GM18520 (cell line): ENCODE measurements at regions not wholly inside any gene's neighbourhood (a gene's known extent, or its start where the extent isn't known, plus 50 kb on each side); places are given as distances from the start of the nearest gene placed in this dataset.
"Not testable (repeated sequence)": the region's sequence is repeated elsewhere in the genome, so short reads cannot be mapped to it uniquely, and the experiment has no call there.

ENCODE experiments used
- ATAC-seq: cut with Tn5 transposase; IDR thresholded peaks from one replicate; pipeline ENCODE4 v1.9.1; 2021; ENCODE audit not compliant: unreplicated experiment

GRCh38 chr3:157920822-157921700 is 185.2 kb downstream of the SHOX2 start:
- no peak for ATAC-seq

DNA sequence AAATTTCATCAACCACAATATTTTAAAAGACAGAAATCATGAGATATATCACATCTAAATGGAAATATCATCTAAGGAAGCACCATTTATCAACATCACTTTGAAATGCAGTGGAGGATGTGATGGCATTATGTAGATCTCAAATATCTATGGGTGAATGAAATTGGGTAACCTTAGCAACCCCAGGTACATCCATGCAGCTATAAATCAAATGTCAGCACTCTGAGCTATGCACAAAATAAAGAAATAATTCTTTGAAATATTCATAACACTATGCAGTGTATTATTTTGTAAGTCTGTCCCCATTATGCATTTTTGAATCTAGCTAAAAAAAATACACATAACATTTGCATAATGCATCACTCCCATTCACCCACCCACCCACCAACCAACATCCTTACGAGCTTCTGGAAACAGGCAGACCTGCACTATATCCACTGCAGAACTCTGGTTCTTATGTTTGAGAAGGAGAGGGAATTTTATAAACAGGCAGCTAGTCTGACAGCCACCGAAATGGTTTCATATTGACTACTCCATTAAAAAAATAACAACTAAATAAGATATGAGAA is 186.8 kb downstream of the SHOX2 start:
- no peak for ATAC-seq

DNA sequence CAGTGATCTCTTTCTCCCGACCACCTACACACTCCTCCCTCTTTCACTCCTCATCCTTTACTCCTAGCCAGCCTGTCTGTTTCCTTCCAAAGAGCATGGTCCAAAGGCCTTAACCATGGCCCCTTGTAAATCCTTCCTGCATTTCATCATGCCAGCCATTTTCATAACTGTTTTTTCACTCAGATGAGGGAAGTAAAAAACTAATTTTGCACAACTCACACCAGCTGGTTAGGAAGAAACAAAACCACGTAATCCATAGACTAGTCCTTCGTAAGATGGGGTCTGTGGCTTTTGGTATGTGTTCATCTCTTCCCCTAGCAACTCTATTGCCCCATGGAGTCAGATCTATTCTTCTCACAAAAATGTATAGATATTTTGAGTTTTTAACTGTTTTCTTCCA is 187.8 kb downstream of the SHOX2 start:
- no peak for ATAC-seq

- ATAC-seq, result no peak
These were observed 189.5 kb downstream of the SHOX2 start for GRCh38 chr3:157916672-157917071.

DNA sequence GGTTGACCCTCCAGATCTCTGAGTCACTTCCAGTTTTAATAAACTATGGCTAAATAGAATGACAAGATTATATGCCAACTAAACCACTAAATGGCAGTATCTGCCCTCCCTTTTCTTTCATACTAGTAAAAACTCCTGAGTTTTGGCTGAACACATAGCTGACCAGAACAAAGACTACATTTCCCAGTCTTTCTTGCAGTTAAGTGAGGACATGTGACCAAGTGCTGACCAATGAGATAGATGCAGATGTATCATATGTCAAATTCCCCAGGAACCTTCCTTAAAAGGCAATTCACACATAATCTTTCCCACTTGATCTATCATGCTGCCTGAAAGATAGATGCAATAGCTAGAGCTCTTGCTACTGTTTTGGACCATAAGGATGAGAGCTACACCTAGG is 191.3 kb downstream of the SHOX2 start:
- no peak for ATAC-seq

GRCh38 chr3:157913741-157914150 is 192.5 kb downstream of the SHOX2 start:
- no peak for ATAC-seq

DNA sequence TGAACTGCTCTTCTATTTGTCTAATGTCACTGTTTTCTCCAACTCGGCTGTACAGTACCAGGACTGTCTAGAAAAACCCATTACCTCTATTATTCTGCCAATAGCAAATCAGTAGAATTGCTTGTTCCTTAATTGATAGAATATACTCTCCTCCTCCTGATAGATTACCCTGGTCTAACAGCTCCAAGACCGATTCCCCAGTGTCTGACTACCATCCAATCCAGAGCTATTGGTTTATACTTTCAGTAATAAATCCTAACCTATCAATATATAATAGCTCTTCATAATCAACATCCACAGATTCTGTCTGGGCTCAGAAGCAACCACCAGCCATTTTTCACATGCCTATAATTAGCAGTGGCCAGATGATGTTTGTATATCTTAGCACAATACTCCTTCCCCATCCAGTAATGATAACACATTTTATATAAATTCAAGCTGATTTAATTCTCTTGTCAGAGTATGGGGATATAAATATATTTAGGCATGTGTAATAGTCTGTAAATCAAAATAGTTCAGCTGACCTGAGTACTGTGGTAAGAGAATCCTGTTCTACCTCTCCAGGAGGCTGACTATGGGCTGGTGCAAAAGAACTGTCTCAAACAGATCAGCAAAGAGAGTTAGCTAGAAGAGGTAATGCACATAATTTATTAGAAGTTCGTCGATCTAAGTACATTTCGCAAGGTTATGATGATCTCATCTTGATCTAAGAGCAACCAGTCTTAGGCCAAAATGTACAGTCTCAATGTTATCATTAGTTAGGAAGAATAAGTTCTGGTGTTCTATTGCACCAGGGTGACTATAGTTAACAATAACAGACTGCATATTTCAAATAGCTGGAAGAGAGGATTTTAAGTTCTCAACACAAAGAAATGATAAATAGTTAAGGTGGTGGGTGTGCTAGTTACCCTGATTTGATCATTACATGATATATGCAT is 193.4 kb downstream of the SHOX2 start:
- no peak for ATAC-seq

- no peak for ATAC-seq
These were observed 199.6 kb downstream of the SHOX2 start for GRCh38 chr3:157906627-157907026.

DNA sequence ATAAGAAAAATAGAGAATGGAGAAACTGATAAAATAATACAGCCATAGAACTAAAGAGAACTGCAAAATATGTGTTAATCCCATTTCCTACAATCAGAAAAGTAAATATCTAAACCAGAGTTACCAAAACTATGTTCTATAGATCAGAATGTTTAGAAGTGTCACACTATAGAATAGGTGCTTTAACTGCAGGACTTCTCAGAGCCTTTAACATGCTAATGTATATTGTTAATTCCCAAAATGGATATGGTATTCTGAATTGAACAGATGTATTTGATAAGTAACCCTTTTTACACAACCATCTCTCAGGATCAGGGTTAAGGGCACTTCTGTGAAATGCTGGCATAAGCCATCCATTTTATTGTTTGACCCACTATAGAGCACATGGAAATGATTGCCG is 200.3 kb downstream of the SHOX2 start:
- no peak for ATAC-seq

GRCh38 chr3:157902680-157903079 is 203.5 kb downstream of the SHOX2 start:
- not testable (repeated sequence) for ATAC-seq

DNA sequence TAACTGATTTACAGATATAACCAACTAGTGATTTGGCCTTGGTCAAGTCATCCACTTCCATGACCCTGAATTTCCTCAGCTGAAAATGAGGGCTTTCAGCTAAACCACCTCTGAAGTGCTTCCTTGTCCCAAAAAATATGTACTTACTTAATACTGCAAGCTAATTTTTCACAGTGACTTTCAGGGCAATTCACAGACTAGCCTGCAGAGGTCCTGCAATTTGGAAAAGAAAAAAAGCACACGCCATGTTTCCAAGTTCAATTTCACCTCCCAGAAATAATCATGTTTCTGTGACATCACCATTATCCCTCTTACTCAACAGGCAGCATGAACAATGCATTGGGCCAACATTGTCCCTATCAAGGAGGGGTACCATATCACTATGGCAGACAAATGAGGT is 218.2 kb downstream of the SHOX2 start:
- ATAC-seq, result no peak

GRCh38 chr3:157876556-157876955 is 229.7 kb downstream of the SHOX2 start:
- no peak for ATAC-seq

DNA sequence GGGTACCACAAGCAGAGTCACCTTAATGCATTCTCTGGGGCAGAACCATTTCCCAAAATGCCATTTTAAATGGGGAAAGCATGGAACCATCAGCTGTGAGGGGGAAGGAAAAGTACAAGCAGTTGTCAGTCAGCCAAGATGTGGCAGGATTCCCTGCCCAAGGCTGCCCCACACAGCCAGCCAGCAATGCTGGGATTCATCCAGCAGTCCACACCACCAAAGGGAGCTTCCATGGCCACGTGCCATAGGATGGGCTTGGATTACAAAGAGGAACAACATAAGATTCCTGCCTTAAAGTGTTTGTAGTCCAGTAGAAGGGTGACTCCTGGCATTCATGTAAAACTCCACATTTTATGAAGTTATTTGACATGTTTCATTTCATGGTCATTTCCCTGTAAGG is 233.3 kb downstream of the SHOX2 start:
- no peak for ATAC-seq

DNA sequence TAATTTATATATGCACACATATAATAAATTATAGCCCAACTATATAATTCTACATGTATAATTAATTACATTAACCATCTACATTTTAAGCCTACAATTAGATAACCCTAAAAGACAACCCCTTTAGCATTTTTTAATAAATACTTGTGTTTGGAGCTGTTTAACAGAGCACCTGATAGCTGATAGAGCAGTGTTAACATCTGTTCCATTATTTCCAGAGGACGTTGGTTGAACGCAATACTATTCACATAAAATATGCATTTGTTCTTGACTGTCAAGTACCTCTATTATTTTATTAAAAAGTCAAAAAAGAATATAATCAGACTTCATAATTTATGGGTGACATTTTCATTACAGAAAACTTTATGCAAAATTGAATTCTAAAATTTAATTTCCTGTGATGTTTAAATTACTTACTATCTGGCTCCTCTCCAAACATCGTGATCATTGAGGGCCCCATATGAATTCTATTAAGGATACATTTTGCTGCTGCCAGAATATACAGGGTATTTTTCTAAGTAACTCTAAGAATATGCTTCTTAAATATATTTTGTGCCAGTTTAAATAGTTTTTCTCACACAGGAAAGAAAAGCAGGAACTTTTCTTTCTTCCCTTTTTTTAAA is 234.3 kb downstream of the SHOX2 start:
- ATAC-seq, result no peak

DNA sequence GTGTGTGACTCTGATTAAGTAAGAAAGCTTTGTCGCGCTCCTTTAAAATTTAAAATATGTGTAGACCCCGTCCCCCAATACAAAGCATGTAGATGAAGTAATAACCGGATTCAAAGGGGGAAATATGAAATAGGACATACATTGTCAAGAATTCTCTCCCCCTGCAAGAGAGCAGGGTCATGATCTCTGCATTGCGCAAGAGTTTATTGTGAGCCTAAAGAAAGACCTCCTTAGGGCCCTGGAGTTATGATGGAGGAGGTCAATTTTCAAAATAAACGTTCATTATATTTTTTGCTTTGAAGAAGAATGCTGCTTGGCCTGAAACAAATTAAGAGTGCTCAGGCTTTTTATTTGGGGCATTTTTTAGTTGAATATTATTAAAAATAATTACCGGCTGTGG is 235.0 kb downstream of the SHOX2 start:
- no peak for ATAC-seq

DNA sequence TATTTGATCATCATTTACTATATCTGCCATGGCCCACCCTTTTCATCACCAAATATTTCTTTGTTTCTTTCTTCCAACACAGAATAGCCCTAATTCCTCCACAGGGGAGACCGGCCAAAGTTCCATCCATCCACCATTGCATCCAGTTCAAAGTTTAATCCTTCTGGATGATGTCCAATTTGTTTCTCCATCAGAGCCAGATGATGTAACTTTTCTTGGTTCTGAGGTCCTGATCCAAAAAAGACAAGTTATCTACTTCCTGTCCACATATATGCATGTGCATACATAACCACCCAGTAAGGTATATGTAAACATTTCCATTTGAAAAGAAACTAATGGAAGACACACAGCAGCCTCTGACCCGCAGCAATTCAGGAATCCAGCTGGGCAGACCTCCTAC is 237.3 kb downstream of the SHOX2 start:
- no peak for ATAC-seq

DNA sequence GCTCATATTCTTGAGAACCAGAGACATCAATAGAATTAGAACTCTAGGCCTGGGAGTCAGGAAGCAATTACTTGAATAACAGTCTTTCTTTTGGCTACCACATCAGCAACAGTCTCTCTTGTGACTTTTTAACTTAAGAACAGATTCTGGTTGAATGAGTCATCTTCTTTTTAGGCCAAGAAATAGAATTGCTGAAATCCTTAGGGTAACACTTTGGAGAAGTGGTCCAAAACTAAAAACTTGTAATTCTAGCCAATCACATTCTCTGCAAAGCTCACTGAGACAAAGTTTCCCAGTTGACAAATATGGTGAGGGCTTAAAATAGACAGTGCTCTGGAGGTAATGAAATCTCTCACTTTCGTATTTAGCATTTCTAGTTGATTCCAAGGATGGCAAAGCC is 238.0 kb downstream of the SHOX2 start:
- no peak for ATAC-seq

DNA sequence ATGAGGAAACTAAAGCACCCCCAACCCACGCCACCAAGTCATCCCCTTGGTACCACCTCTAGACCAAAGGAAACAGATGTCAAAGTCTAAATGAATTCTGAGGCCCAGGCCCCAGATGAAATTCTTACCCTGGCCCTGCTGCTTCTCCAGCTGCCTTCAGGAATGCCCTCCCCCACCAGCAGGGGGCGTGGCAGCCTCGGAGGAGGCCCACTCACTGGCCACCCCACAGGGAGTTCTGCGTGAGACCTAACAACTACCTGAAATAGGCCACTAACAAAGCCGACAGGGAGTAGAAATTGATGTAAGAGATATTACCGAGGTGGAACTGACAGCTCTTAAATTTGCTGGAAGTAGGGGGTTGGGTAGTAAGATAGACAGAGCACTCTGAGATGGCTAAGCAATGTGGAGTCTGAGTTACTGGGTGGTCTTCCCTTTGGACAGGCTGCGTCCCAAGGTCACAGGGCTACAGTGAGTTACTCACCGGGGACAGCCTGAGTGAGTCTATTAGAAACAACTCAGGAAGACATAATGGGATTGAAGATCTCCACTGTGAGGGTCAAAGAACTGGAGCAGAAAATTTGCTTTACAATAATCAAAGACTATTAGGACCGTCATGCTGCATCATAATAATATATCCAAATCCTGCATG is 240.7 kb downstream of the SHOX2 start:
- peak; percentile 69 for ATAC-seq

DNA sequence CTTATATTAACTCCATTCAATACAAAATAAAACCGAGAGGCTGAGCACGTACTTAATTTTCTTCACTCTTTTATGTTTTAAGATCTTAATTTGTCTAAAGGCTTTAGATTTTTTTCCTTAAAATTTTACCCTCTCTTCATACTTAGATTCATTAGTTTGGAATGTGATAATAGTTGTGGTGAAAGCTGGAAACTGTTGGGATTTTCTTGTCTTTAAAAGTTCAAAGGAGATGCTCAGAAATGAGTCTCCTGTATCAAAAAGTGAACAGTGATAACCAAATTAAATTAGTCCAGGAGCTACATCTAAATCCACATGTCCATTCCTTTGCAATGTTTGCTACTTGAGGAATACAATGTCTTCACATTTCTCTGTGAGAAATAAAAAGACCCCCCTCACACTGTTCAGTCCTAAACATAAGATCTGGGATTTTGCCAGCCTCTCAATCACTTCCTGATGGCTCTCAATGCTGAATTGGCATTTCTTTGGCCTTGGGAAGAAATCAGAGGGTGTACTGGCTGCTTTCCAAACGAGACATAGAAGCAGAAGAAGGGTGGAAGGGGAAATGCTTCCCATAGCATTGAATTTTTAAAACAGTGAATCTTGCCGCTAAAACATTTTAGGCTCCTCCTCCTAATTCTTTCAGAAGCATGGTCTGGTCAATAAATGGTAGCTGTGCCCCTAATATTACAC is 245.0 kb downstream of the SHOX2 start:
- no peak for ATAC-seq

- no peak for ATAC-seq
These were observed 246.7 kb downstream of the SHOX2 start for GRCh38 chr3:157859541-157859940.
